ENCODE measurements at regions not wholly inside any gene's neighbourhood (a gene's known extent, or its start where the extent isn't known, plus 50 kb on each side); places are given as distances from the start of the nearest gene placed in this dataset.

DNA sequence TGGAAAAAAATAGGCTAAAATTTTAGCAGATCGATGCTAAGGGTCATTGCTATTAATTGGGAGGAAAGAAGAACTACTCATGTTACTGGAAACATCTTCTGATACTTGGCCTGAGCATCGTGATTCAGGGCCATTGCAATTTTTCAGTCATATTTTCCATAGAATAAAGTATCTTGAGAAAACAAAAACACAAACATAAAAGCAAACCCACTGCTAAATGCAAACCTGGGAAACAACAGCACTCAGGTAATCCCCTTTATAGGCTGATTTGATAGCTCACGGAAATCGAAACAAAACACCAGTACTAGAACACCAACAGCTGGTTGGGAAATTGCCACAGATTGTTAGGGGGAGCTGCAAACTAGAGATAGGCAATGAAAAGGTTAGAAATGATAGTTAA, 172.9 kb upstream of the ESRRG start:
- TF ChIP-seq, protein P1, sequence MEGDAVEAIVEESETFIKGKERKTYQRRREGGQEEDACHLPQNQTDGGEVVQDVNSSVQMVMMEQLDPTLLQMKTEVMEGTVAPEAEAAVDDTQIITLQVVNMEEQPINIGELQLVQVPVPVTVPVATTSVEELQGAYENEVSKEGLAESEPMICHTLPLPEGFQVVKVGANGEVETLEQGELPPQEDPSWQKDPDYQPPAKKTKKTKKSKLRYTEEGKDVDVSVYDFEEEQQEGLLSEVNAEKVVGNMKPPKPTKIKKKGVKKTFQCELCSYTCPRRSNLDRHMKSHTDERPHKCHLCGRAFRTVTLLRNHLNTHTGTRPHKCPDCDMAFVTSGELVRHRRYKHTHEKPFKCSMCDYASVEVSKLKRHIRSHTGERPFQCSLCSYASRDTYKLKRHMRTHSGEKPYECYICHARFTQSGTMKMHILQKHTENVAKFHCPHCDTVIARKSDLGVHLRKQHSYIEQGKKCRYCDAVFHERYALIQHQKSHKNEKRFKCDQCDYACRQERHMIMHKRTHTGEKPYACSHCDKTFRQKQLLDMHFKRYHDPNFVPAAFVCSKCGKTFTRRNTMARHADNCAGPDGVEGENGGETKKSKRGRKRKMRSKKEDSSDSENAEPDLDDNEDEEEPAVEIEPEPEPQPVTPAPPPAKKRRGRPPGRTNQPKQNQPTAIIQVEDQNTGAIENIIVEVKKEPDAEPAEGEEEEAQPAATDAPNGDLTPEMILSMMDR (IDR thresholded peaks at IDR 0.05 in 2 of 3, conservative IDR thresholded peaks at IDR 0.05 in 1 of 3; ENCODE audit: insufficient read depth in 2 of 3, low read depth in 1 of 3, low read length in 3 of 3), result no peak
- TF ChIP-seq, protein P2, sequence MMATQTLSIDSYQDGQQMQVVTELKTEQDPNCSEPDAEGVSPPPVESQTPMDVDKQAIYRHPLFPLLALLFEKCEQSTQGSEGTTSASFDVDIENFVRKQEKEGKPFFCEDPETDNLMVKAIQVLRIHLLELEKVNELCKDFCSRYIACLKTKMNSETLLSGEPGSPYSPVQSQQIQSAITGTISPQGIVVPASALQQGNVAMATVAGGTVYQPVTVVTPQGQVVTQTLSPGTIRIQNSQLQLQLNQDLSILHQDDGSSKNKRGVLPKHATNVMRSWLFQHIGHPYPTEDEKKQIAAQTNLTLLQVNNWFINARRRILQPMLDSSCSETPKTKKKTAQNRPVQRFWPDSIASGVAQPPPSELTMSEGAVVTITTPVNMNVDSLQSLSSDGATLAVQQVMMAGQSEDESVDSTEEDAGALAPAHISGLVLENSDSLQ (IDR thresholded peaks at IDR 0.05), result no peak
